SK-N-MC (cell line): ENCODE measurements at regions not wholly inside any gene's neighbourhood (a gene's known extent, or its start where the extent isn't known, plus 50 kb on each side); places are given as distances from the start of the nearest gene placed in this dataset.
"Not testable (repeated sequence)": the region's sequence is repeated elsewhere in the genome, so short reads cannot be mapped to it uniquely, and the experiment has no call there.

Experiments
- DNase-seq: peaks from one replicate; pipeline ENCODE4 v3.0.0-alpha.2; 2011; ENCODE audit warnings: low read depth, low spot score
- H3K27ac ChIP-seq: fragments of 200-600 bp; sonication (generic); 2 replicates; pipeline ENCODE4 v1.5.1; 2016; ENCODE audit warnings: mixed run types
- H3K36me3 ChIP-seq: fragments of 200-600 bp; sonication (generic); 2 replicates; pipeline ENCODE4 v1.6.1; 2017; ENCODE audit warnings: antibody characterized with exemption, low read length, mixed read lengths; ENCODE audit not compliant: insufficient read depth
- H3K4me3 ChIP-seq: fragments of 200-600 bp; sonication (generic); 2 replicates; pipeline ENCODE4 v1.5.1; 2016
- H3K9ac ChIP-seq: fragments of 200-600 bp; sonication (generic); 2 replicates; pipeline ENCODE4 v1.8.0; 2017; ENCODE audit warnings: mixed run types, mixed read lengths; ENCODE audit not compliant: insufficient read length
- H3K9me3 ChIP-seq: fragments of 200-600 bp; sonication (generic); 2 replicates; pipeline ENCODE4 v1.6.1; 2017; ENCODE audit warnings: low read depth, mild to moderate bottlenecking, antibody characterized with exemption, low read length, moderate library complexity, mixed read lengths
- EZH2 ChIP-seq: fragments of 200-600 bp; sonication (generic); IDR thresholded peaks from one replicate; pipeline ENCODE4 v1.6.1; 2017; ENCODE audit warnings: antibody characterized with exemption
- FOXP2 ChIP-seq: optimal IDR thresholded peaks from 2 replicates; pipeline ENCODE3; 2011; ENCODE audit warnings: mild to moderate bottlenecking, moderate library complexity; ENCODE audit not compliant: insufficient read depth; ENCODE audit errors: extremely low read length, control extremely low read depth
- POLR2AphosphoS5 ChIP-seq: IDR thresholded peaks from 2 replicates; pipeline ENCODE4 v1.6.1; 2012; ENCODE audit warnings: mild to moderate bottlenecking, low read depth, low read length, borderline replicate concordance

DNA sequence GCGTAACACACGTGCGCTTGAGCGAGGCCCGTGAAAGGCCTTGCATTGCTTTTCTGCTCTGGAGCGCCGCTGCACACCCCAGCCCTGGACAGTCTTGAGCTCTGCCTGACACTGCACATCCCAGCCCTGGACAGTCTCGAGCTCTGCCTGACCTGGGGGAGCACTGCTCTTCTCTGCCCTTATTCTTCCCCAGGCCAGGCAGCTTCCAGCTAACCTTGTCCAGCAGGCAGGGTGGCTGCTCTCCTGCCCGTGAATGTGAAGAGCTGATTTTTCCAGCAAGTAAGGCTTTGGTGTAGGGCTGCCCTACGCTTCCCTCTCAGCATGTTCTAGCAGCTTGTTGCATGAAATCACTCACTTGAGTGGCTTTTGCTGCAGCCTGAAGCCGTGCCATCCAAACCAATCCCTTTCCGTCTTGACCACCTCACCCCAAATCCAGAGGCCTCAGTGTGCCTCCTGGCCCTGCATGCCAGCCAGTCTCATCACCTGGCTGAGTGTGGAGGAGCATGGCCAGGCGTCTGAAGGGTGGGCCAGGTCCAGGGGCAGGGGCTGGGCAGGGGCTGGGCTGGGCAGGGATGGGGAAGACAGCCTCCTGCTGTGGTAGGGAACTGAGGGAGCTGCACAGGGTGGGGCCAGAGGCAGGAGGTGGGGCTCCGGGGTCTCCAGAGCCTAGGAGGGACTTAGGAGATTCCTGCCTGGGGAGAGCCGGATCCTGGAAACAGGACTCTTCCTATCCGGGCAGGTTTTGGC, 89.5 kb upstream of the B3GAT1 start:
- Histone ChIP-seq H3K4me3 (no peak overlapping the region), H3K9me3 (no peaks in the 10 kb centered on the region), H3K9ac (no peak overlapping the region), H3K27ac (no peak overlapping the region), H3K36me3 (no peaks in the 10 kb centered on the region)
- no peak for TF ChIP-seq POLR2AphosphoS5
- TF ChIP-seq EZH2 = no peak
- no peak for TF ChIP-seq FOXP2
- DNase-seq = no peak

GRCh38 chr11:134500621-134501020, 88.6 kb upstream of the B3GAT1 start:
- Histone ChIP-seq H3K27ac (no peak overlapping the region), H3K9ac (no peak overlapping the region), H3K36me3 (no peaks in the 10 kb centered on the region), H3K4me3 (no peak overlapping the region), H3K9me3 (no peaks in the 10 kb centered on the region)
- no peak for DNase-seq
- no peak for TF ChIP-seq POLR2AphosphoS5
- TF ChIP-seq FOXP2 = no peak
- TF ChIP-seq EZH2 = no peak

DNA sequence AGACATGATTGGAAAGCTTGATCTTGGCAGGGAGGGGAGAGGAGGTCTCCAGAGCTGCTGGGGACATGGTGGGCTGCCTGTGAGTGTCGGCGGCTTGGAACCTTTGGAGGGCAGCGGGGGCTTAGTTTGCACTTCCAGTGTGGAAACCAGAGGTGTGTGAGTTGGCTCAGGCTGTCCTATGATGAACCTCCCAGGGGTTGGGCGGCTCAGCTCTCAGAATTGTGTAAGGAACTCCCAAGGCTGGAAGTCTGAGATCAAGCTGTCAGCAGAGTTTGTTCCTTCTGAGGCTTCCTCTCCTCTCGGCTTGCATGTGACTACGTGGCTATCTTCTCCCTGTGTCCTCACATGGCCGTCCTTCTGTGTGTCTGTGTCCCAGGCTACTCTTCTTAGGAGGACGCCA, 87.9 kb upstream of the B3GAT1 start:
- DNase-seq = no peak
- H3K36me3 ChIP-seq = no peaks in the 10 kb centered on the region
- TF ChIP-seq FOXP2 (no peak), POLR2AphosphoS5 (no peak), EZH2 (no peak)
- no peak overlapping the region for H3K4me3 ChIP-seq
- H3K9me3 ChIP-seq = no peaks in the 10 kb centered on the region
- no peak overlapping the region for H3K9ac ChIP-seq
- no peak overlapping the region for H3K27ac ChIP-seq

DNA sequence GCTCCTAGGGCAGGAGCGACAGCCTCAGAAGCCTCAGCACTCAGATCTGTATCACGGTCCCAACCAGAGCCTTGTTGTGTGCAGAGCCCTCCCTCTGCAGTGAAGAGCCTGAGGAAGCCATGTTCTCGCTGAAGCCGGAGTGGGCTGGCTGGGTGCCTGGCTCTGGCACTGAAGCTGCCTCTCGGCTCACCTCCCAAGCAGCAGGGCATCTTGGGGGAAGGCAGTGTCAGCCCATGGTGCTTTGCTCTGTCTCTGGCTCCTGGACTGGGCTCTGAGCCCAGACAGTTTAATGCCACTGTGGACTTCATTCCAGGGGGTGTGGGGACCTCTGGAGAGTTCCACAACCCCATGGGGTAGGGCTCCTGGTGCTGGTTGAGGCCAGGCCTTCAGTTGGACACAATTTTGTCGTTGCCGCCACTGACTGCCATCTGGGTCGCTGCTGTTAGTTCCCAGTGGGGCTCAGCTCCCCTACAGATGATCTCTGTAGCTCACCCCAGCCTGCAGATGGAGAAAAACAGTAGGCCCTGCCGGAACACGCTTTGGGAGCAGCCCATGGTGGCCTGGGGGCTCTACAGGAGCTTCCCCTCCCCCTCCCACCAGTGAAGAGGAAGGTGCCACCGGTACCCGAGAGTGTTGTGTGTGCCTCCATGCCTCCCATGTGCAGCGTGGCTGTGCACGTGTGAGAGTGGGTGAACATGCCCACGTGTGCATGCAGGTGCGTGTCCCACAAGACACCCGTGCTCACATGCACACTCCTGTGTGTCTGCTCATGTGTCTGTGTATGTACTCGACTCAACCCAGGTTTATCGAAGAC, 86.5 kb upstream of the B3GAT1 start:
- Histone ChIP-seq H3K9me3 (no peaks in the 10 kb centered on the region), H3K27ac (no peak overlapping the region), H3K9ac (no peak overlapping the region), H3K36me3 (no peaks in the 10 kb centered on the region), H3K4me3 (no peak overlapping the region)
- no peak for DNase-seq
- TF ChIP-seq POLR2AphosphoS5 (no peak), FOXP2 (no peak), EZH2 (no peak)

DNA sequence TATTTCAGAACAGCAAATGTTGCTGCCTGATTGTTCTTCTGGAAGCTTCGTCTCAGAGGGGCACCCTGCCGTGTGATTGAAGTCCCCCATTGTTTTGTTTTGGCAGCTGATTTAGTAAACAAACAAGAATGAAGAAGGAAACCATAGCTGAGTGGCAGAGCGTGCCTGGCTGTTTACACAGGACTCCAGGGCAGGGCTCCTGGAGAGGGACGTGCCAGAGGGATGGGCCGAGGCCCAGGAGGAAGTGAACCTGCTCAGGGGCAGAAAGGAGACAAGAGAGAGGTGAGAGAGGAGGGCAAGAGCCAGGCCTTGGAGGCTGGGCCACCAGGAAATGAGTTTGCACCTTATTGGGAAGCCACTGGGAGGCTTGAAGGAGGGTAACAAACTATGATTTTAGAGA, 85.5 kb upstream of the B3GAT1 start:
- Histone ChIP-seq H3K4me3 (no peak overlapping the region), H3K9me3 (no peaks in the 10 kb centered on the region), H3K36me3 (no peaks in the 10 kb centered on the region), H3K27ac (no peak overlapping the region), H3K9ac (no peak overlapping the region)
- no peak for TF ChIP-seq POLR2AphosphoS5
- no peak for TF ChIP-seq EZH2
- TF ChIP-seq FOXP2 = no peak
- no peak for DNase-seq

- not testable (repeated sequence) for H3K9ac ChIP-seq, H3K9me3 ChIP-seq, H3K4me3 ChIP-seq, H3K27ac ChIP-seq, DNase-seq, H3K36me3 ChIP-seq
These were observed 84.0 kb upstream of the B3GAT1 start for GRCh38 chr11:134496058-134496457.

GRCh38 chr11:134494395-134494794, 82.4 kb upstream of the B3GAT1 start:
- not testable (repeated sequence) for H3K36me3 ChIP-seq, H3K9me3 ChIP-seq, H3K4me3 ChIP-seq, H3K27ac ChIP-seq, H3K9ac ChIP-seq, DNase-seq

DNA sequence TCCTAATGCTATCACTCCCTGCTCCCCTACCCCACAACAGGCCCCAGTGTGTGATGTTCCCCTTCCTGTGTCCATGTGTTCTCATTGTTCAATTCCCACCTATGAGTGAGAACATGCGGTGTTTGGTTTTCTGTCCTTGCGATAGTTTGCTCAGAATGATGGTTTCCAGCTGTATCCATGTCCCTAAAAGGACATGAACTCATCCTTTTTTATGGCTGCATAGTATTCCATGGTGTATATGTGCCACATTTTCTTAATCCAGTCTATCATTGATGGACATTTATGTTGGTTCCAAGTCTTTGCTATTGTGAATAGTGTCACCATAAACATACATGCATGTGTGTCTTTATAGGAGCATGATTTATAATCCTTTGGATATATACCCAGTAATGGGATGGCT, 80.4 kb upstream of the B3GAT1 start:
- DNase-seq, H3K9ac ChIP-seq, H3K4me3 ChIP-seq, H3K36me3 ChIP-seq, H3K9me3 ChIP-seq, H3K27ac ChIP-seq: not testable (repeated sequence)

DNA sequence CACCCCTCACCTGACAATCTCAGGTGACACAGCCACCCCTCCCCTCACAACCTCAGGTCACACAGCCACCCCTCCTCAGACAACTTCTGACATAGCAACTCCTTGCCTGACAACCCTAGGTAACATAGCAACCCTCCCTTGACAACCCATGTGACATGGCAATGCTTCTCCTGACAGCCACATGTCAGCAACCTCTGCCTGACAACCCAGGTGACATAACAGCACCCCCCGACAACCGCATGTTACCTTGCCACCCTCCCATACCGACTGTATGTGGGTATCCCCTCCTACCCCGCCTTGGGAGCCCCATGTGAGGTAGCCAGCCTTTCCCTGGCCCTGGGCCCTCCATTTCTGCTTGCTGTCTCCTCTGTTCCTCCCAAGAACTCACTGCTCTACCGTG, 77.7 kb upstream of the B3GAT1 start:
- DNase-seq = no peak
- no peak overlapping the region for H3K4me3 ChIP-seq
- H3K27ac ChIP-seq = no peak overlapping the region
- H3K9me3 ChIP-seq = no peaks in the 10 kb centered on the region
- no peaks in the 10 kb centered on the region for H3K36me3 ChIP-seq
- no peak overlapping the region for H3K9ac ChIP-seq
- TF ChIP-seq POLR2AphosphoS5 = no peak
- no peak for TF ChIP-seq FOXP2
